ENCODE measurements at regions not wholly inside any gene's neighbourhood (a gene's known extent, or its start where the extent isn't known, plus 50 kb on each side); places are given as distances from the start of the nearest gene placed in this dataset.

DNA sequence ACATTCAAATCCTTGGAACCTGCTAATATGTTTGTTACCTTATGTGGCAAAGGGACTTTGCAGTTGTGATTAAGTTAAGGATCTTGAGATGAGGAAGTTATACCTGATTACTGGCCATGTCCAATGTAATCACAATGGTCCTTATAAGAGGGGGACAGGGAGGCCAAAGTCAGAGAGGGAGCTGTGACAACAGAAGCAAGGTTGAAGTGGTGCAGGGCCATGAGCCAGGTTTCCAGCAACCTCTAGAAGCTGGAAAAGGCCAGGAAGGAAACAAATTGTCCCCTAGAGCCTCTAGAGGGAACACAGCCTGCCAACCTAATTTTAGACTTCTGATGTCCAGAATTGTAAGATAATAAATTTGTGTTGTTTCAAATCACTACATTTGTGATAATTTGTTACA is 334.7 kb upstream of the DACH1 start:
- TF ChIP-seq CTCF (conservative IDR thresholded peaks at IDR 0.05; ENCODE audit: low read depth, low read length) (no peak), EZH2 (IDR thresholded peaks at IDR 0.05; ENCODE audit: borderline replicate concordance, low read depth, low read length, poor library complexity, severe bottlenecking) (no peak)
